Activated B cell treated with CpG ODN at 0.5 μM for 24 hours (primary cell): ENCODE measurements at regions not wholly inside any gene's neighbourhood (a gene's known extent, or its start where the extent isn't known, plus 50 kb on each side); places are given as distances from the start of the nearest gene placed in this dataset.

Experiments used
- ATAC-seq: fragments of 200-7000 bp; cut with Tn5 transposase; one replicate; pipeline ENCODE4 v1.10.0; 2021; ENCODE audit warnings: low read depth, mild to moderate bottlenecking, moderate library complexity
- CTCF ChIA-PET: fragments of 350-600 bp; sonication (Branson Sonifier 250); formaldehyde crosslinking; loops from one replicate; lab custom pipeline; 2021; ENCODE audit warnings: antibody characterized with exemption; lab: Charles Lee
- POLR2A ChIA-PET: fragments of 350-600 bp; sonication (Branson Sonifier 250); formaldehyde crosslinking; loops from one replicate; lab custom pipeline; 2021; ENCODE audit warnings: antibody characterized with exemption; lab: Charles Lee
- DNase-seq: peaks from one replicate; pipeline ENCODE4 v3.0.0; 2022
- H3K27ac Mint-ChIP-seq: one replicate; pipeline ENCODE4 v1.8.0; 2020; ENCODE audit warnings: mixed read lengths
- H3K27me3 Mint-ChIP-seq: one replicate; pipeline ENCODE4 v1.8.0; 2021; ENCODE audit warnings: mixed read lengths
- H3K36me3 Mint-ChIP-seq: one replicate; pipeline ENCODE4 v1.8.0; 2021; ENCODE audit warnings: low read depth, mixed read lengths
- H3K4me1 Mint-ChIP-seq: one replicate; pipeline ENCODE4 v1.8.0; 2021; ENCODE audit warnings: mixed read lengths
- H3K4me3 Mint-ChIP-seq: one replicate; pipeline ENCODE4 v1.8.0; 2020; ENCODE audit warnings: mild to moderate bottlenecking, mixed read lengths
- H3K9me3 Mint-ChIP-seq: one replicate; pipeline ENCODE4 v1.8.0; 2020; ENCODE audit warnings: mixed read lengths
- intact Hi-C: fragments of 100-400 bp; cut with micrococcal nuclease; formaldehyde crosslinking; loops from one replicate; pipeline ENCODE4 v1.15.1; 2024
- TF ChIP-seq, protein P1 (sequence below): fragments of 200-600 bp; IDR thresholded peaks from one replicate; pipeline ENCODE4 v1.8.0; 2022; ENCODE audit warnings: antibody characterized with exemption, mild to moderate bottlenecking

GRCh38 chr3:150335631-150336030 is 72.5 kb upstream of the TSC22D2 start:
- Mint-ChIP-seq H3K4me1 (no peaks in the 10 kb centered on the region), H3K36me3 (no peaks in the 10 kb centered on the region), H3K4me3 (no peak overlapping the region), H3K27ac (no peak overlapping the region), H3K9me3 (peaks cover 2% of the 10 kb centered on the region), H3K27me3 (peaks cover 10% of the 10 kb centered on the region)
- POLR2A ChIA-PET, result no interaction called here
- intact Hi-C loops, result no loop called here
- no peak for DNase-seq
- TF ChIP-seq, protein P1, sequence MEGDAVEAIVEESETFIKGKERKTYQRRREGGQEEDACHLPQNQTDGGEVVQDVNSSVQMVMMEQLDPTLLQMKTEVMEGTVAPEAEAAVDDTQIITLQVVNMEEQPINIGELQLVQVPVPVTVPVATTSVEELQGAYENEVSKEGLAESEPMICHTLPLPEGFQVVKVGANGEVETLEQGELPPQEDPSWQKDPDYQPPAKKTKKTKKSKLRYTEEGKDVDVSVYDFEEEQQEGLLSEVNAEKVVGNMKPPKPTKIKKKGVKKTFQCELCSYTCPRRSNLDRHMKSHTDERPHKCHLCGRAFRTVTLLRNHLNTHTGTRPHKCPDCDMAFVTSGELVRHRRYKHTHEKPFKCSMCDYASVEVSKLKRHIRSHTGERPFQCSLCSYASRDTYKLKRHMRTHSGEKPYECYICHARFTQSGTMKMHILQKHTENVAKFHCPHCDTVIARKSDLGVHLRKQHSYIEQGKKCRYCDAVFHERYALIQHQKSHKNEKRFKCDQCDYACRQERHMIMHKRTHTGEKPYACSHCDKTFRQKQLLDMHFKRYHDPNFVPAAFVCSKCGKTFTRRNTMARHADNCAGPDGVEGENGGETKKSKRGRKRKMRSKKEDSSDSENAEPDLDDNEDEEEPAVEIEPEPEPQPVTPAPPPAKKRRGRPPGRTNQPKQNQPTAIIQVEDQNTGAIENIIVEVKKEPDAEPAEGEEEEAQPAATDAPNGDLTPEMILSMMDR, result no peak
- CTCF ChIA-PET, result no interaction called here
- ATAC-seq, result no peak

- H3K27ac Mint-ChIP-seq, result no peak overlapping the region
- intact Hi-C loops, result no loop called here
- no peaks in the 10 kb centered on the region for H3K36me3 Mint-ChIP-seq
- no peaks in the 10 kb centered on the region for H3K4me1 Mint-ChIP-seq
- ATAC-seq (no peak), DNase-seq (no peak)
- TF ChIP-seq, protein P1, result no peak
- peaks cover 10% of the 10 kb centered on the region for H3K27me3 Mint-ChIP-seq
- H3K9me3 Mint-ChIP-seq, result peaks cover 2% of the 10 kb centered on the region
- POLR2A ChIA-PET, result no interaction called here
- CTCF ChIA-PET, result no interaction called here
- no peak overlapping the region for H3K4me3 Mint-ChIP-seq
These were observed 73.1 kb upstream of the TSC22D2 start for GRCh38 chr3:150334974-150335373.

DNA sequence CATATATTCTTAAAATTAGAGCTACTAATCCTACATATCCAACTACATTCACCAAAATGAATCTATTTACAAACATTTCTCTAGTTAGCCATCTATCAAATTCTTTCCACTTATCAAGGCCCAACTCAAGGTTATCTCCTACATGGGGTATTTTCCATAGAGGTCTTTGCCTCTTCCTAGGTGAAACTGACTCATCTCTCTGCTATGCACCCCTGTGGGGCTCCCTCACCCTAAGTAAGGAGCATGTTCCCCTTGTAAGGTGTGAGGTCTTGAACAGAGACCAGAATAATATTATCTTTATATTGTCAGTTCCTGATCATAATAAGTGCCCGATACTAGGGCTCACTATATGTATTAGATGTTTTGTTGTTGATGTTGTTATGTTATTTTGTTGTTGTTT is 74.6 kb upstream of the TSC22D2 start:
- POLR2A ChIA-PET, result interaction anchor here (1.6 kb wide), 1 partner anchor 75 kb away, joined by 4 read pairs; the partner anchor contains the start of gene TSC22D2
- CTCF ChIA-PET, result no interaction called here
- H3K36me3 Mint-ChIP-seq, result no peaks in the 10 kb centered on the region

GRCh38 chr3:150331978-150332568 is 76.0 kb upstream of the TSC22D2 start:
- no peak overlapping the region for H3K27ac Mint-ChIP-seq

More for the DNA sequence above, 74.6 kb upstream of the TSC22D2 start:
- no peak overlapping the region for H3K4me3 Mint-ChIP-seq
- intact Hi-C loops, result no loop called here
- peaks cover 2% of the 10 kb centered on the region for H3K9me3 Mint-ChIP-seq
- no peak overlapping the region for H3K27ac Mint-ChIP-seq
- H3K27me3 Mint-ChIP-seq, result peaks cover 5% of the 10 kb centered on the region
- TF ChIP-seq, protein P1, result no peak
- ATAC-seq (no peak), DNase-seq (no peak)
- peaks cover 5% of the 10 kb centered on the region for H3K4me1 Mint-ChIP-seq

DNA sequence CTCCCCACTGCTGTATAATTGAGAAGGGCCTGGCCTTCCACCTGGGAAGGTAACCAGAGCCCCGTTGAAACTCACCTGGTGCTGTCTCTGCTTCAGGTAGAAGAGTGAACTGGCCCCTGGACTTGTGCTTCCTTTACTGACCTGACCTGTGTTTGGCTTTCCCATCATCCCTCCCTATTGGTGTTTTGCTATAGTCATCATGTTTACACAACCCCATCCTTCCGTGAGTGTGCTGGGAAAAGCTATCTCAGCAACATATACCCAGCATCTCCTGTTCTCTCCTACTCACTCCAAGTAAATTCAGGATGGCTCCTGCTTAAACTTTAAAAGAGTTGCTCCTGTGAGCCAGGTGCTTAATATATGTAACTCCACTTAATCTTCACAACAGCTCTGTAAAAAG is 77.2 kb upstream of the TSC22D2 start:
- no peak overlapping the region for H3K27ac Mint-ChIP-seq
- intact Hi-C loops, result no loop called here

More at GRCh38 chr3:150331978-150332568, 76.0 kb upstream of the TSC22D2 start:
- peaks cover 5% of the 10 kb centered on the region for H3K4me1 Mint-ChIP-seq
- no peaks in the 10 kb centered on the region for H3K36me3 Mint-ChIP-seq
- no peak for ATAC-seq
- H3K27me3 Mint-ChIP-seq, result peaks cover 9% of the 10 kb centered on the region
- ChIA-PET CTCF (no interaction called here), POLR2A (interaction anchor here (1.6 kb wide), 1 partner anchor 76 kb away, joined by 4 read pairs; the partner anchor contains the start of gene TSC22D2)
- H3K4me3 Mint-ChIP-seq, result no peak overlapping the region
- no peak for DNase-seq
- intact Hi-C loops, result no loop called here
- TF ChIP-seq, protein P1, result no peak
- no peaks in the 10 kb centered on the region for H3K9me3 Mint-ChIP-seq

More for the DNA sequence above, 77.2 kb upstream of the TSC22D2 start:
- H3K36me3 Mint-ChIP-seq, result no peaks in the 10 kb centered on the region
- ChIA-PET CTCF (no interaction called here), POLR2A (no interaction called here)
- no peak overlapping the region for H3K4me3 Mint-ChIP-seq
- H3K27me3 Mint-ChIP-seq, result peaks cover 8% of the 10 kb centered on the region
- H3K9me3 Mint-ChIP-seq, result no peaks in the 10 kb centered on the region
- TF ChIP-seq, protein P1, result no peak
- no peak for DNase-seq
- H3K4me1 Mint-ChIP-seq, result peaks cover 5% of the 10 kb centered on the region
- no peak for ATAC-seq
